ENCODE measurements at regions not wholly inside any gene's neighbourhood (a gene's known extent, or its start where the extent isn't known, plus 50 kb on each side); places are given as distances from the start of the nearest gene placed in this dataset.

DNA sequence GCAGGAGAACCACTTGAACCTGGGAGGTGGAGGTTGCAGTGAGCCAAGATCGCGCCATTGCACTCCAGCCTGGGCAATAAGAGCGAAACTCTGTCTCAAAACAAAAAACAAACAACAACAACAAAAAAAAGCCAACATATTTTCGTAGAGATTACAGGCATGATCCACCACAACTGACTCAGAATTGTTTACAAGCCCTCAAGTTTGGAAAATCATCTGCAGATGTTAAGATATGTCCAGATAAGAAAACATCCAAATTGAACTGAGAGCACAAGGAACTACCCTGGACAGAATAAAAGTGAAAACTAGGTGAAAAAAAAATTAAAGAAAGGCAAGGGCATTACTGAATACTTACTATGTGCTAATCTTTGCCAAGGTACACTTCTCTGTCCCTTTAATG lies 89.8 kb upstream of the WLS start:
- DNase-seq, result no peak
- no peaks in the 10 kb centered on the region for H3K4me1 ChIP-seq

DNA sequence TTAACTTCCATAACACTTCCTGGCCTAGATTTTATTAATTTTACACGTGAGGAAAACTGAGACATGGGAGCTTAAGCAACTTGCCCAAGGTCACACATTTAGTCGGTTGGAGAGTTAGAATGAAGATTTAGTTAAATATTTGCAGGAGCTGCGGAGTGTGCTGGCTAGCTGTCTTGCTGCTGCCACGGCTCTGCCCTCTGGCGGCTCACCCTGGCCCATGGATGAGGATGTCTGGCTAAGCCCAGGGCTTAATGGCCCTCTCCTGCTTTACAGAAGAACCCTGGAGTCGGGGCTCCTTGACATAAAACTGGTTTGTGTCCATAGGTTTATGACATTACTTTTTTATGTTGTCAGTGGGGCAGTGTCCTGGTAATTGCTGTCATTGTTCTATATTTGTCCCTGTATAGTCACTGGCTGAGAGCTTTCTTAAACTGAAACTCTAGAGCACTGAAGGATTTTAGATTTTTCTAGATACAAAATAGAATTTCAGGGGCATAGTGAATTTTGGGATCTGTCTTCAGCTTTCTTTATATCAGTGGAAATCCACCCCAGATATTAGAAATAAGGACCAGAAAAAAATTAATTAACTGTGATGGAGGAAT lies 88.9 kb upstream of the WLS start:
- no peaks in the 10 kb centered on the region for H3K27me3 ChIP-seq
- H3K4me1 ChIP-seq, result no peaks in the 10 kb centered on the region
- 34 to 37% methylated on average over 6 of the region's 6 CpGs for whole genome bisulfite sequencing, 2 donors
- H3K36me3 ChIP-seq, result no peaks in the 10 kb centered on the region
- no peak overlapping the region for H3K27ac ChIP-seq
- H3K9me3 ChIP-seq, result no peaks in the 10 kb centered on the region
- H3K4me3 ChIP-seq (replicated peaks in 1 of 3), result no peak overlapping the region
- TF ChIP-seq, protein P1, sequence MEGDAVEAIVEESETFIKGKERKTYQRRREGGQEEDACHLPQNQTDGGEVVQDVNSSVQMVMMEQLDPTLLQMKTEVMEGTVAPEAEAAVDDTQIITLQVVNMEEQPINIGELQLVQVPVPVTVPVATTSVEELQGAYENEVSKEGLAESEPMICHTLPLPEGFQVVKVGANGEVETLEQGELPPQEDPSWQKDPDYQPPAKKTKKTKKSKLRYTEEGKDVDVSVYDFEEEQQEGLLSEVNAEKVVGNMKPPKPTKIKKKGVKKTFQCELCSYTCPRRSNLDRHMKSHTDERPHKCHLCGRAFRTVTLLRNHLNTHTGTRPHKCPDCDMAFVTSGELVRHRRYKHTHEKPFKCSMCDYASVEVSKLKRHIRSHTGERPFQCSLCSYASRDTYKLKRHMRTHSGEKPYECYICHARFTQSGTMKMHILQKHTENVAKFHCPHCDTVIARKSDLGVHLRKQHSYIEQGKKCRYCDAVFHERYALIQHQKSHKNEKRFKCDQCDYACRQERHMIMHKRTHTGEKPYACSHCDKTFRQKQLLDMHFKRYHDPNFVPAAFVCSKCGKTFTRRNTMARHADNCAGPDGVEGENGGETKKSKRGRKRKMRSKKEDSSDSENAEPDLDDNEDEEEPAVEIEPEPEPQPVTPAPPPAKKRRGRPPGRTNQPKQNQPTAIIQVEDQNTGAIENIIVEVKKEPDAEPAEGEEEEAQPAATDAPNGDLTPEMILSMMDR (IDR thresholded peaks at IDR 0.05), result peak in 5 of 6 experiments; percentile 14 to 69 (median 60)
- TF ChIP-seq POLR2A (IDR thresholded peaks at IDR 0.05), result no peak
- peak; percentile 72 to 78 for DNase-seq
- intact Hi-C loops (cut with DNase I), result no loop called here

More for the DNA sequence above, 89.8 kb upstream of the WLS start:
- Histone ChIP-seq H3K36me3 (no peaks in the 10 kb centered on the region), H3K4me3 (replicated peaks in 1 of 3) (no peak overlapping the region), H3K9me3 (no peaks in the 10 kb centered on the region), H3K27ac (no peak overlapping the region), H3K27me3 (no peaks in the 10 kb centered on the region)
- intact Hi-C loops (cut with DNase I), result no loop called here
- 90 to 91% methylated on average over 4 of the region's 4 CpGs for WGBS, 2 donors
- TF ChIP-seq, protein P1 (IDR thresholded peaks at IDR 0.05), result no peak
- TF ChIP-seq POLR2A (IDR thresholded peaks at IDR 0.05), result no peak

DNA sequence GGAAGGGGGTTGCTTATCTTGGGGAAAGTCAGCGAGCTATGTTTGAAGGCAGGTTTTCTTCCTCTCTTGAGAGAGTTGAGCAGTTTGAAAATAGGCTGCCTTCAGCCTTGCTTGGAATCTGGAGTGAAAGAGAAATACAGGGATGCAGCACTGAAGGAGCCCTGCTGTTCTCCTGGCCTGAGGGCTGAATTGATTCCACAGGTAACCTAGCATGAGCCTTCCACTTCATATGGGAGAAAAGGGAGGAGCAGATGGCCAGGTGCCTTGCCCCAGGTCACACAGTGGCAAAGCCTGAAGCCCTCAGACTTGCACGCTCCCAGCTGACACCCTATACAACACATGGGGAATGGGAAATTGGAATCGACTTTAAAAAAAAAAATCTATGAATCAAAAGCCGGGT lies 88.0 kb upstream of the WLS start:
- no peak for TF ChIP-seq POLR2A (IDR thresholded peaks at IDR 0.05)
- TF ChIP-seq, protein P1 (IDR thresholded peaks at IDR 0.05), result no peak
- H3K4me3 ChIP-seq (replicated peaks in 1 of 3), result no peak overlapping the region
- H3K27me3 ChIP-seq, result no peaks in the 10 kb centered on the region
- 85 to 87% methylated on average over 4 of the region's 4 CpGs for WGBS, 2 donors
- no peaks in the 10 kb centered on the region for H3K4me1 ChIP-seq
- DNase-seq, result no peak
- no peak overlapping the region for H3K27ac ChIP-seq
- intact Hi-C loops (cut with DNase I), result no loop called here
- H3K36me3 ChIP-seq, result no peaks in the 10 kb centered on the region
- H3K9me3 ChIP-seq, result no peaks in the 10 kb centered on the region

DNA sequence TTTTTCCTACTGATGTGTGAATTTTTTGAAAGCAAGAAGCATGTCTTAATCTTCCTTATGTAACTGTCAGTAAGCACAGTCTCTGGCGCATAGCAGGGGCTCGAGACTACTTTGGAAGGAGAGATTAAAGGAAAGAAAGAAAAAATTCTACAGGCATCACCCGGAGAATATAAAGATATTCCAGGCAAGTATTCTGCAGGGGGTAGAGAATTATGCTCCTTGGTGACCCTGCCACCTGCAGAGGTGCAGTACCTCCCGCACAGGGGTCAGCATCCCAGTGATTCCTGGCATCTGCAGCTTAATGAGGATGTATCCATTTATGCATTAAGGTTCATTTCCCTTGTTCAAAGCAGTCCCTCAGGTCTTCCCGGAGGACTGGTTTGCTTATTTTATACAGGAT lies 87.6 kb upstream of the WLS start:
- no peak overlapping the region for H3K27ac ChIP-seq
- H3K9me3 ChIP-seq, result no peaks in the 10 kb centered on the region
- H3K27me3 ChIP-seq, result no peaks in the 10 kb centered on the region
- WGBS, 2 donors, result 59 to 62% methylated on average over 5 of the region's 5 CpGs
- H3K4me1 ChIP-seq, result no peaks in the 10 kb centered on the region
- DNase-seq, result no peak
- no peaks in the 10 kb centered on the region for H3K36me3 ChIP-seq
- H3K4me3 ChIP-seq (replicated peaks in 1 of 3), result no peak overlapping the region
- no peak for TF ChIP-seq POLR2A (IDR thresholded peaks at IDR 0.05)
- TF ChIP-seq, protein P1 (IDR thresholded peaks at IDR 0.05), result no peak
- intact Hi-C loops (cut with DNase I), result no loop called here

DNA sequence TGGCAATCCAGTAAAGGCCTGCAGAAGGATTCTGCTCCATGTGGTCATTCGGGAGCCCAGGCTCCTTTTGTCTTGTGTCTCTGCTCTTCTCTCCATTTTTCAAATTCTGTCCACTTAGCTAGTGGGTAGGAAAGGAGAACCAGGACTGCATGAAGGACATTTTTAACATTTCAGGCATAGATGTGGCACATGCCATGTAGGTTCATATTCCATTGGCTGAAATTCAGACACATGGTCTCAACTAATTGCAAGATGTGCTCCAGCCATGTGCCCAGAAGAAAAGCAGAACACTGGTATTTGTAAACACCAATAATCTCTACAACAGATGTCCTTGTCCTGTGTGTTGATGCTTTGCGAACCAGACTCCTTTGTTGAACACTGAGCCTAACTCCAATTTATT lies 85.2 kb upstream of the WLS start:
- Histone ChIP-seq H3K4me1 (peaks cover 0 to 2% of the 10 kb centered on the region in 2 donors), H3K36me3 (no peaks in the 10 kb centered on the region), H3K27ac (no peak overlapping the region), H3K27me3 (no peaks in the 10 kb centered on the region), H3K9me3 (no peaks in the 10 kb centered on the region), H3K4me3 (replicated peaks in 1 of 3) (no peak overlapping the region)
- intact Hi-C loops (cut with DNase I), result no loop called here
- no peak for DNase-seq
- no peak for TF ChIP-seq POLR2A (IDR thresholded peaks at IDR 0.05)
- TF ChIP-seq, protein P1 (IDR thresholded peaks at IDR 0.05), result no peak
- 94 to 95% methylated on average over 2 of the region's 2 CpGs for whole genome bisulfite sequencing, 2 donors
